OCI-LY7 (cell line): ENCODE measurements at regions not wholly inside any gene's neighbourhood (a gene's known extent, or its start where the extent isn't known, plus 50 kb on each side); places are given as distances from the start of the nearest gene placed in this dataset.

Source experiments
- BruUV-seq: library from RNA; stranded (reverse); fragments of 400-500 nt; replicated peaks from 2 replicates; lab custom pipeline; 2021; lab: Mats Ljungman, UMichigan
- CTCF ChIA-PET: fragments of 300-600 bp; sonication (Branson Sonifier 250); formaldehyde crosslinking; loops from one replicate; lab custom pipeline; 2022; ENCODE audit warnings: antibody characterized with exemption; ENCODE audit not compliant: unreplicated experiment; lab: Charles Lee
- POLR2A ChIA-PET: fragments of 300-600 bp; sonication (Branson Sonifier 250); formaldehyde crosslinking; loops from one replicate; lab custom pipeline; 2022; ENCODE audit warnings: antibody characterized with exemption; lab: Charles Lee
- DNase-seq: peaks from one replicate; pipeline ENCODE4 v3.0.0-alpha.2; 2015; ENCODE audit warnings: low spot score
- H2AFZ ChIP-seq: fragments of 200-600 bp; sonication (generic), shearing (Covaris generic); 2 replicates; pipeline ENCODE4 v1.6.1; 2014; ENCODE audit warnings: mild to moderate bottlenecking, antibody characterized with exemption, low read length, moderate library complexity
- H3K27ac ChIP-seq: fragments of 200-600 bp; sonication (generic); 2 replicates; pipeline ENCODE4 v1.5.1; 2014; ENCODE audit warnings: mixed run types, low read depth, mild to moderate bottlenecking, moderate library complexity, low read length, inconsistent platforms; ENCODE audit not compliant: poor library complexity, severe bottlenecking
- H3K36me3 ChIP-seq: fragments of 200-600 bp; sonication (generic); 2 replicates; pipeline ENCODE4 v1.6.1; 2014; ENCODE audit warnings: mild to moderate bottlenecking, antibody characterized with exemption, low read length, moderate library complexity, mixed read lengths; ENCODE audit not compliant: insufficient read depth
- H3K4me1 ChIP-seq: fragments of 200-600 bp; sonication (generic); 2 replicates; pipeline ENCODE4 v1.5.1; 2014; ENCODE audit warnings: mild to moderate bottlenecking, low read length; ENCODE audit not compliant: insufficient read depth, poor library complexity, severe bottlenecking
- H3K4me2 ChIP-seq: fragments of 200-600 bp; sonication (generic); 2 replicates; pipeline ENCODE4 v1.6.1; 2014; ENCODE audit warnings: mild to moderate bottlenecking, low read length
- H3K4me3 ChIP-seq: fragments of 200-600 bp; sonication (generic); 2 replicates; pipeline ENCODE4 v1.5.1; 2014; ENCODE audit warnings: mild to moderate bottlenecking, low read depth, low read length; ENCODE audit not compliant: poor library complexity, severe bottlenecking
- H3K79me2 ChIP-seq: fragments of 200-600 bp; sonication (generic); 2 replicates; pipeline ENCODE4 v1.6.1; 2016; ENCODE audit warnings: low read depth, mild to moderate bottlenecking, low read length, moderate library complexity, mixed read lengths; ENCODE audit not compliant: insufficient read depth
- H3K9me2 ChIP-seq: fragments of 200-600 bp; sonication (generic); 2 replicates; pipeline ENCODE4 v1.6.1; 2016; ENCODE audit warnings: mild to moderate bottlenecking, low read length, mixed read lengths; ENCODE audit not compliant: insufficient read depth
- H3K9me3 ChIP-seq: fragments of 200-600 bp; sonication (generic); 2 replicates; pipeline ENCODE4 v1.6.1; 2014; ENCODE audit warnings: mild to moderate bottlenecking, mixed run types, low read length, mixed read lengths
- H4K20me1 ChIP-seq: fragments of 200-600 bp; sonication (generic); 2 replicates; pipeline ENCODE4 v1.6.1; 2014; ENCODE audit warnings: mild to moderate bottlenecking, antibody characterized with exemption, low read length, moderate library complexity, mixed read lengths; ENCODE audit not compliant: insufficient read depth
- CTCF ChIP-seq: fragments of 200-600 bp; sonication (generic); conservative IDR thresholded peaks from 2 replicates; pipeline ENCODE4 v1.5.1; 2014; ENCODE audit warnings: mild to moderate bottlenecking, antibody characterized with exemption, low read length, moderate library complexity, mixed read lengths
- EZH2phosphoT487 ChIP-seq: fragments of 200-600 bp; sonication (generic); IDR thresholded peaks from 2 replicates; pipeline ENCODE4 v1.6.1; 2018; ENCODE audit warnings: low read depth, borderline replicate concordance, mild to moderate bottlenecking, mixed run types, antibody characterized with exemption, low read length, moderate library complexity, mixed read lengths
- intact Hi-C: fragments of 100-400 bp; cut with micrococcal nuclease; formaldehyde crosslinking; loops from one replicate; pipeline ENCODE4 v1.10.0; 2022; ENCODE audit not compliant: unreplicated experiment

DNA sequence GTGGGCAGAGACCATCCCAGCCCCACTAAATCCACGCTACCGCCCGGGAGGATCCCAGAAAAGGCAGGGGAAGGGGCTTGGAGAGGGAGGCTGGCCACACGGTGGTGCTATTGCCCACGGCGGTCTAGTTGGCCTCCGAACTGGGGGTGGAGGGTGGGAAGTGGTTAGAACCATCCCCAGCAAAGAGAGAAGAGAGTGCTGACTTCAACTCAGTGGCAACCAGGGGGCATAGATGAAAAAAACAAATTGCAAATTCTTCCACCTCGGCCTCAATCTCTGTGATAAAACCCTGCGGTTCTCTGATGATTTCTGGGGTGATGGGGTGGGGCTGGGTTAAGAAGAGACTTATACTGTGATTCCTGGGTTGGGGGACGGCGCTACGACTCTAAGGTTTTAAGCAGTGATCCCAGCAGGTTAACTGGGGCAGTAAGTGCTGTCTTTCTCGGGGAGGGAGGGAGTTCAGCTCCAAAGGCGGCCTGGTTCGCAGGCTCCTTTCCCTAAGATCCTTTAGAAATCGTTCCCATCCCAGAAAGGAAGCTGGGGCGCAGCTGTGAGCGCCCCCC is 154.5 kb upstream of the LYZL2 start:
- ChIA-PET POLR2A (no interaction called here), CTCF (no interaction called here)
- intact Hi-C loops, result loop anchor here (5.0 to 10.0 kb wide), 2 partner anchors 97 to 1021 kb away; no protein-coding TSS in a partner anchor
- Histone ChIP-seq H3K4me2 (no peak overlapping the region), H3K9me2 (no peaks in the 10 kb centered on the region), H3K36me3 (no peaks in the 10 kb centered on the region), H2AFZ (no peak overlapping the region), H3K27ac (no peak overlapping the region), H4K20me1 (no peaks in the 10 kb centered on the region), H3K4me1 (no peaks in the 10 kb centered on the region), H3K79me2 (no peaks in the 10 kb centered on the region), H3K9me3 (no peaks in the 10 kb centered on the region), H3K4me3 (no peak overlapping the region)
- no peak for TF ChIP-seq EZH2phosphoT487
- TF ChIP-seq CTCF, result peak; percentile 89
- peak; percentile 63 for DNase-seq
- BruUV-seq, result no TSS peak

- H3K27ac ChIP-seq, result no peak overlapping the region
- no peaks in the 10 kb centered on the region for H3K9me2 ChIP-seq
Observed at GRCh38 chr10:30782537-30783461, 153.2 kb upstream of the LYZL2 start.

More at GRCh38 chr10:30782537-30783461, 153.2 kb upstream of the LYZL2 start:
- H3K4me1 ChIP-seq, result no peaks in the 10 kb centered on the region
- H4K20me1 ChIP-seq, result no peaks in the 10 kb centered on the region
- CTCF ChIA-PET, result no interaction called here
- no peaks in the 10 kb centered on the region for H3K9me3 ChIP-seq
- H3K4me3 ChIP-seq, result no peak overlapping the region
- DNase-seq, result no peak
- no peaks in the 10 kb centered on the region for H3K36me3 ChIP-seq
- POLR2A ChIA-PET, result no interaction called here
- intact Hi-C loops, result loop anchor here (5.0 to 10.0 kb wide), 2 partner anchors 95 to 1022 kb away; no protein-coding TSS in a partner anchor
- TF ChIP-seq CTCF (no peak), EZH2phosphoT487 (no peak)
- H3K4me2 ChIP-seq, result no peak overlapping the region
- no peaks in the 10 kb centered on the region for H3K79me2 ChIP-seq
- no peak overlapping the region for H2AFZ ChIP-seq
- BruUV-seq, result no TSS peak
